ENCODE measurements at regions not wholly inside any gene's neighbourhood (a gene's known extent, or its start where the extent isn't known, plus 50 kb on each side); places are given as distances from the start of the nearest gene placed in this dataset.

- no peak for TF ChIP-seq POLR2A (IDR thresholded peaks at IDR 0.05)
- no peak for TF ChIP-seq POLR2AphosphoS5 (IDR thresholded peaks at IDR 0.05)
Observed at GRCh38 chr15:79702621-79703020, 194.2 kb downstream of the MTHFS start.
